ENCODE measurements at regions not wholly inside any gene's neighbourhood (a gene's known extent, or its start where the extent isn't known, plus 50 kb on each side); places are given as distances from the start of the nearest gene placed in this dataset.
A peak's percentile ranks its signal among the peaks of the same experiment; 100 is the strongest.

- no peak overlapping the region for H3K27ac ChIP-seq (ENCODE audit: extremely low read length, insufficient read depth, low read length)
- DNase-seq (ENCODE audit: low spot score) (no peak), FAIRE-seq (no peak), ATAC-seq (no peak)
- TF ChIP-seq SMC3 (IDR thresholded peaks at IDR 0.05; ENCODE audit: low read length) (no peak), ZNF878 (CRISPR knock-in tag; IDR thresholded peaks at IDR 0.05) (no peak)
- no peaks in the 10 kb centered on the region for H4K20me1 ChIP-seq (ENCODE audit: insufficient read depth, low read length)
- in situ Hi-C loops (cut with HindIII; ENCODE audit: extremely low pct_ligation_motif_present, low pct_unique_long_range_greater_than_20kb) = no loop called here
- H3K79me2 ChIP-seq (ENCODE audit: insufficient read depth, low read length) = no peaks in the 10 kb centered on the region
- CTCF ChIA-PET (ENCODE audit: low intra/inter-chr PET ratio, low total read pairs) = no interaction called here
- no peaks in the 10 kb centered on the region for H3K9me3 ChIP-seq (ENCODE audit: low read length)
- H3K27me3 ChIP-seq (ENCODE audit: control insufficient read depth in 1 of 2, insufficient read depth in 2 of 2, low read length in 2 of 2) = peaks cover 0 to 16% of the 10 kb centered on the region in 2 experiments; a peak in 4 of 5 replicates
- no peak overlapping the region for H3K9ac ChIP-seq (ENCODE audit: insufficient read depth, low read depth, low read length)
- POLR2A ChIA-PET = interaction anchor here (1.3 to 1.6 kb wide), 2 partner anchors 32 to 99 kb away, joined by 3 to 4 read pairs; no protein-coding TSS in a partner anchor
- H3K36me3 ChIP-seq (replicated peaks in 1 of 2; ENCODE audit: control insufficient read depth in 1 of 2, insufficient read depth in 2 of 2, low read length in 2 of 2) = no peaks in the 10 kb centered on the region
- H3K4me1 ChIP-seq (ENCODE audit: insufficient read depth, low read length) = peaks cover 51% of the 10 kb centered on the region
- no TSS peak for BruUV-seq (replicated peaks)
- no peak overlapping the region for H2AFZ ChIP-seq (ENCODE audit: low read length)
- H3K4me3 ChIP-seq (replicated peaks in 1 of 3; ENCODE audit: insufficient read depth in 1 of 3, low read depth in 2 of 3, low read length in 3 of 3) = no peak overlapping the region
- WGBS (ENCODE audit: low lambda C conversion rate) = 87% methylated on average over 12 of the region's 12 CpGs
- intact Hi-C loops (cut with micrococcal nuclease; ENCODE audit: unreplicated experiment) = loop anchor here (5.0 kb wide), 1 partner anchor 80 kb away; no protein-coding TSS in a partner anchor
- no peak overlapping the region for H3K4me2 ChIP-seq (ENCODE audit: low read depth, low read length)
Observed at GRCh38 chr20:19916531-19917485, 100.4 kb upstream of the NAA20 start.

GRCh38 chr20:19918965-19919329 is 98.2 kb upstream of the NAA20 start:
- Histone ChIP-seq H3K4me3 (replicated peaks in 1 of 3; ENCODE audit: insufficient read depth in 1 of 3, low read depth in 2 of 3, low read length in 3 of 3) (no peak overlapping the region), H3K4me2 (ENCODE audit: low read depth, low read length) (peak overlapping the region; percentile 52), H3K79me2 (ENCODE audit: insufficient read depth, low read length) (no peaks in the 10 kb centered on the region), H4K20me1 (ENCODE audit: insufficient read depth, low read length) (no peaks in the 10 kb centered on the region), H3K27me3 (ENCODE audit: control insufficient read depth in 1 of 2, insufficient read depth in 2 of 2, low read length in 2 of 2) (peaks cover 0 to 12% of the 10 kb centered on the region in 2 experiments; a peak in 4 of 5 replicates), H3K36me3 (replicated peaks in 1 of 2; ENCODE audit: control insufficient read depth in 1 of 2, insufficient read depth in 2 of 2, low read length in 2 of 2) (no peaks in the 10 kb centered on the region), H3K9me3 (ENCODE audit: low read length) (no peaks in the 10 kb centered on the region), H3K27ac (ENCODE audit: extremely low read length, insufficient read depth, low read length) (peak overlapping the region; percentile 35), H3K9ac (ENCODE audit: insufficient read depth, low read depth, low read length) (no peak overlapping the region), H2AFZ (ENCODE audit: low read length) (no peak overlapping the region), H3K4me1 (ENCODE audit: insufficient read depth, low read length) (peaks cover 52% of the 10 kb centered on the region)
- BruUV-seq (replicated peaks) = no TSS peak
- CTCF ChIA-PET (ENCODE audit: low intra/inter-chr PET ratio, low total read pairs) = no interaction called here
- DNase-seq (ENCODE audit: low spot score) = peak; percentile 76
- WGBS (ENCODE audit: low lambda C conversion rate) = 2% methylated on average over 5 of the region's 5 CpGs
- POLR2A ChIA-PET = interaction anchor here (0.7 to 1.9 kb wide), 6 partner anchors 9 to 98 kb away, joined by 3 to 6 read pairs (median 4); partner anchors contain the start of gene NAA20
- in situ Hi-C loops (cut with HindIII; ENCODE audit: extremely low pct_ligation_motif_present, low pct_unique_long_range_greater_than_20kb) = no loop called here
- intact Hi-C loops (cut with micrococcal nuclease; ENCODE audit: unreplicated experiment) = loop anchor here (5.0 kb wide), 1 partner anchor 78 kb away; no protein-coding TSS in a partner anchor
- FAIRE-seq = no peak
- ATAC-seq = peak; percentile 59
- no peak for TF ChIP-seq ZNF740 (CRISPR knock-in tag; IDR thresholded peaks at IDR 0.05)
- TF ChIP-seq BHLHE40 (IDR thresholded peaks at IDR 0.05; ENCODE audit: low read length) = 0 out of 2 replicates have a peak, but pooled peaks have one; percentile 20
- TF ChIP-seq ZNF816 (CRISPR knock-in tag; IDR thresholded peaks at IDR 0.05; ENCODE audit: borderline replicate concordance) = peak; percentile 42; the same call in 1 of the 2 replicates
- no peak for TF ChIP-seq MAFK (conservative IDR thresholded peaks at IDR 0.05 in 1 of 2, IDR thresholded peaks at IDR 0.05 in 1 of 2; ENCODE audit: low read length in 2 of 2)
- TF ChIP-seq MXD3 (CRISPR knock-in tag; IDR thresholded peaks at IDR 0.05) = no peak
- TF ChIP-seq SAP130 (CRISPR knock-in tag; IDR thresholded peaks at IDR 0.05; ENCODE audit: low read depth) = peak; percentile 13; the same call in 1 of the 2 replicates
- TF ChIP-seq ATF5 (CRISPR knock-in tag; IDR thresholded peaks at IDR 0.05; ENCODE audit: low read depth) = no peak
- no peak for TF ChIP-seq JUNB (CRISPR knock-in tag; IDR thresholded peaks at IDR 0.05; ENCODE audit: borderline replicate concordance)
- TF ChIP-seq BRCA1 (CRISPR knock-in tag; IDR thresholded peaks at IDR 0.05) = peak; percentile 68
- peak; percentile 66; the same call in 1 of the 2 replicates for TF ChIP-seq TGIF2 (CRISPR knock-in tag; IDR thresholded peaks at IDR 0.05)
- 0 out of 2 replicates have a peak, but pooled peaks have one; percentile 50 for TF ChIP-seq ISX (CRISPR knock-in tag; conservative IDR thresholded peaks at IDR 0.05)
- 0 out of 2 replicates have a peak, but pooled peaks have one; percentile 34 for TF ChIP-seq ZNF33B (CRISPR knock-in tag; IDR thresholded peaks at IDR 0.05)
- 0 out of 2 replicates have a peak, but pooled peaks have one; percentile 31 for TF ChIP-seq MEIS2 (CRISPR knock-in tag; IDR thresholded peaks at IDR 0.05)
- TF ChIP-seq ZFP37 (CRISPR knock-in tag; IDR thresholded peaks at IDR 0.05; ENCODE audit: borderline replicate concordance) = 0 out of 2 replicates have a peak, but pooled peaks have one; percentile 30
- TF ChIP-seq ZNF670 (CRISPR knock-in tag; IDR thresholded peaks at IDR 0.05; ENCODE audit: borderline replicate concordance) = peak; percentile 83; the same call in 1 of the 2 replicates

Data from HepG2 (cell line).